PC-9 (cell line): ENCODE measurements at regions not wholly inside any gene's neighbourhood (a gene's known extent, or its start where the extent isn't known, plus 50 kb on each side); places are given as distances from the start of the nearest gene placed in this dataset.

Experiments
- BruUV-seq: library from RNA; stranded (reverse); fragments of 400-500 nt; replicated peaks from 2 replicates; lab custom pipeline; 2021; lab: Mats Ljungman, UMichigan
- CTCF ChIA-PET: fragments of 300-600 bp; sonication (Branson Sonifier 250); formaldehyde crosslinking; loops from one replicate; lab custom pipeline; 2022; ENCODE audit warnings: antibody characterized with exemption; lab: Charles Lee
- POLR2A ChIA-PET: fragments of 300-600 bp; sonication (Branson Sonifier 250); formaldehyde crosslinking; loops from one replicate; lab custom pipeline; 2022; ENCODE audit warnings: antibody characterized with exemption; ENCODE audit not compliant: unreplicated experiment; lab: Charles Lee
- DNase-seq, 2 experiments: peaks; one replicate each; pipeline versions ENCODE4 v3.0.0 to v3.0.0-alpha.2; 2015 to 2022; ENCODE audit warnings: mixed read lengths in 1 of 2
- H2AFZ ChIP-seq: fragments of 200-600 bp; sonication (generic); 2 replicates; pipeline ENCODE4 v1.8.1; 2017; ENCODE audit warnings: antibody characterized with exemption
- H3F3A ChIP-seq: fragments of 200-600 bp; sonication (generic); 2 replicates; pipeline ENCODE4 v1.8.1; 2017; ENCODE audit warnings: antibody characterized with exemption, mild to moderate bottlenecking, low read depth; ENCODE audit not compliant: insufficient read depth
- H3K27ac ChIP-seq: fragments of 200-600 bp; sonication (generic); 2 replicates; pipeline ENCODE4 v1.6.1; 2016; ENCODE audit warnings: mixed run types
- H3K27me3 ChIP-seq: fragments of 200-600 bp; sonication (generic); 2 replicates; pipeline ENCODE4 v1.6.1; 2016; ENCODE audit warnings: low read depth, mixed run types; ENCODE audit not compliant: insufficient read depth
- H3K36me3 ChIP-seq: fragments of 200-600 bp; sonication (generic); 2 replicates; pipeline ENCODE4 v1.6.1; 2016; ENCODE audit warnings: low read depth, mixed run types
- H3K4me1 ChIP-seq: fragments of 200-600 bp; sonication (generic); replicated peaks from 2 replicates; pipeline ENCODE4 v1.6.1; 2016; ENCODE audit warnings: mixed run types; ENCODE audit not compliant: insufficient read depth
- H3K4me2 ChIP-seq: fragments of 200-600 bp; sonication (generic); 2 replicates; pipeline ENCODE4 v1.6.1; 2017; ENCODE audit warnings: mixed run types
- H3K4me3 ChIP-seq: fragments of 200-600 bp; sonication (generic); 2 replicates; pipeline ENCODE4 v1.6.1; 2016; ENCODE audit warnings: mixed run types
- H3K79me2 ChIP-seq: fragments of 200-600 bp; sonication (generic); 2 replicates; pipeline ENCODE4 v1.6.1; 2017; ENCODE audit warnings: low read depth, mixed run types
- H3K9me2 ChIP-seq: fragments of 200-600 bp; sonication (generic); 2 replicates; pipeline ENCODE4 v1.8.1; 2017; ENCODE audit warnings: mild to moderate bottlenecking; ENCODE audit not compliant: insufficient read depth
- H3K9me3 ChIP-seq: fragments of 200-600 bp; sonication (generic); 2 replicates; pipeline ENCODE4 v1.8.1; 2016; ENCODE audit warnings: low read depth; ENCODE audit not compliant: insufficient read depth
- H4K20me1 ChIP-seq: fragments of 200-600 bp; sonication (generic); 2 replicates; pipeline ENCODE4 v1.8.1; 2017; ENCODE audit not compliant: insufficient read depth
- CTCF ChIP-seq: fragments of 200-600 bp; sonication (generic); conservative IDR thresholded peaks from 2 replicates; pipeline ENCODE4 v1.6.1; 2017; ENCODE audit warnings: mixed run types, antibody characterized with exemption, mild to moderate bottlenecking, moderate library complexity
- EZH2 ChIP-seq: fragments of 200-600 bp; sonication (generic); IDR thresholded peaks from 2 replicates; pipeline ENCODE4 v1.8.0; 2017; ENCODE audit warnings: antibody characterized with exemption, low read depth
- intact Hi-C: fragments of 100-400 bp; cut with micrococcal nuclease; formaldehyde crosslinking; loops from one replicate; pipeline ENCODE4 v1.10.0; 2022; ENCODE audit not compliant: unreplicated experiment

- H3K4me3 ChIP-seq, result no peak overlapping the region
- no peaks in the 10 kb centered on the region for H4K20me1 ChIP-seq
- H3K4me2 ChIP-seq, result no peak overlapping the region
- no peak overlapping the region for H2AFZ ChIP-seq
- no peaks in the 10 kb centered on the region for H3K9me2 ChIP-seq
- H3K79me2 ChIP-seq, result no peaks in the 10 kb centered on the region
- H3K27me3 ChIP-seq, result no peaks in the 10 kb centered on the region
- H3K4me1 ChIP-seq, result no peaks in the 10 kb centered on the region
- no peak for TF ChIP-seq EZH2
- no peak for TF ChIP-seq CTCF
- DNase-seq, result no peak
- no peaks in the 10 kb centered on the region for H3K36me3 ChIP-seq
- CTCF ChIA-PET, result no interaction called here
- no TSS peak for BruUV-seq
- no peaks in the 10 kb centered on the region for H3F3A ChIP-seq
- H3K27ac ChIP-seq, result no peak overlapping the region
- intact Hi-C loops, result no loop called here
- no peaks in the 10 kb centered on the region for H3K9me3 ChIP-seq
- POLR2A ChIA-PET, result no interaction called here
Measured at GRCh38 chr2:116719836-116720235, 1094.7 kb upstream of the DDX18 start.

GRCh38 chr2:116724550-116724949 is 1089.9 kb upstream of the DDX18 start:
- intact Hi-C loops, result no loop called here
- Histone ChIP-seq H3K27me3 (no peaks in the 10 kb centered on the region), H3K79me2 (no peaks in the 10 kb centered on the region), H4K20me1 (no peaks in the 10 kb centered on the region), H3K4me3 (no peak overlapping the region), H3K4me2 (no peak overlapping the region), H3K36me3 (no peaks in the 10 kb centered on the region), H3K27ac (no peak overlapping the region), H3F3A (no peaks in the 10 kb centered on the region), H3K9me3 (no peaks in the 10 kb centered on the region), H3K9me2 (no peaks in the 10 kb centered on the region), H2AFZ (no peak overlapping the region), H3K4me1 (no peaks in the 10 kb centered on the region)
- POLR2A ChIA-PET, result no interaction called here
- BruUV-seq, result no TSS peak
- DNase-seq, result no peak
- CTCF ChIA-PET, result no interaction called here
- no peak for TF ChIP-seq CTCF
- no peak for TF ChIP-seq EZH2

GRCh38 chr2:116732322-116732721 is 1082.2 kb upstream of the DDX18 start:
- no peak overlapping the region for H2AFZ ChIP-seq
- no peak for DNase-seq
- H3K27me3 ChIP-seq, result no peaks in the 10 kb centered on the region
- no peaks in the 10 kb centered on the region for H3F3A ChIP-seq
- intact Hi-C loops, result no loop called here
- no peaks in the 10 kb centered on the region for H3K9me2 ChIP-seq
- H3K4me2 ChIP-seq, result no peak overlapping the region
- TF ChIP-seq CTCF, result no peak
- TF ChIP-seq EZH2, result no peak
- no peak overlapping the region for H3K27ac ChIP-seq
- no peaks in the 10 kb centered on the region for H3K9me3 ChIP-seq
- H3K79me2 ChIP-seq, result no peaks in the 10 kb centered on the region
- BruUV-seq, result no TSS peak
- no peaks in the 10 kb centered on the region for H3K4me1 ChIP-seq
- CTCF ChIA-PET, result no interaction called here
- POLR2A ChIA-PET, result no interaction called here
- no peaks in the 10 kb centered on the region for H4K20me1 ChIP-seq
- no peaks in the 10 kb centered on the region for H3K36me3 ChIP-seq
- no peak overlapping the region for H3K4me3 ChIP-seq
